Mesendoderm (in vitro differentiated cells): ENCODE measurements at regions not wholly inside any gene's neighbourhood (a gene's known extent, or its start where the extent isn't known, plus 50 kb on each side); places are given as distances from the start of the nearest gene placed in this dataset.

Experiments used
- DNase-seq: peaks from one replicate; pipeline ENCODE4 v3.0.0; 2013
- H2AK5ac ChIP-seq: 2 replicates; pipeline ENCODE4 v1.6.1; 2013; ENCODE audit warnings: low read length, inconsistent platforms
- H2BK120ac ChIP-seq: 2 replicates; pipeline ENCODE4 v1.6.1; 2013; ENCODE audit warnings: low read depth, mild to moderate bottlenecking, low read length, moderate library complexity, mixed read lengths
- H2BK15ac ChIP-seq: replicated peaks from 2 replicates; pipeline ENCODE4 v1.6.1; 2013; ENCODE audit warnings: low read depth, mild to moderate bottlenecking, moderate library complexity
- H2BK5ac ChIP-seq: 2 replicates; pipeline ENCODE4 v1.6.1; 2013; ENCODE audit warnings: low read length, inconsistent platforms
- H3K18ac ChIP-seq: 2 replicates; pipeline ENCODE4 v1.6.1; 2013; ENCODE audit warnings: mild to moderate bottlenecking, low read length, mixed read lengths
- H3K23ac ChIP-seq: one replicate; pipeline ENCODE4 v1.6.1; 2013; ENCODE audit warnings: low read length
- H3K27ac ChIP-seq: 2 replicates; pipeline ENCODE4 v1.5.1; 2013; ENCODE audit warnings: low read depth, mild to moderate bottlenecking, inconsistent platforms, low read length, moderate library complexity
- H3K27me3 ChIP-seq: 2 replicates; pipeline ENCODE4 v1.6.1; 2013; ENCODE audit warnings: low read length, control low read depth, mild to moderate bottlenecking, inconsistent platforms; ENCODE audit not compliant: insufficient read depth, poor library complexity
- H3K36me3 ChIP-seq: 2 replicates; pipeline ENCODE4 v1.6.1; 2013; ENCODE audit warnings: low read length, inconsistent platforms; ENCODE audit not compliant: control insufficient read depth, insufficient read depth
- H3K4ac ChIP-seq: one replicate; pipeline ENCODE4 v1.6.1; 2013; ENCODE audit warnings: low read depth, mild to moderate bottlenecking, low read length, moderate library complexity
- H3K4me1 ChIP-seq: 2 replicates; pipeline ENCODE4 v1.6.1; 2013; ENCODE audit warnings: low read depth, low read length, inconsistent platforms; ENCODE audit not compliant: control insufficient read depth
- H3K4me2 ChIP-seq: 2 replicates; pipeline ENCODE4 v1.6.1; 2013; ENCODE audit warnings: low read length
- H3K4me3 ChIP-seq: 2 replicates; pipeline ENCODE4 v1.5.1; 2013; ENCODE audit warnings: mild to moderate bottlenecking, low read length
- H3K56ac ChIP-seq: one replicate; pipeline ENCODE4 v1.6.1; 2013; ENCODE audit warnings: low read length
- H3K79me1 ChIP-seq: 2 replicates; pipeline ENCODE4 v1.6.1; 2013; ENCODE audit warnings: low read length, inconsistent platforms
- H3K79me2 ChIP-seq: 2 replicates; pipeline ENCODE4 v1.6.1; 2013; ENCODE audit warnings: mild to moderate bottlenecking, low read length; ENCODE audit not compliant: control insufficient read depth, insufficient read depth
- H3K9ac ChIP-seq: 2 replicates; pipeline ENCODE4 v1.6.1; 2013; ENCODE audit warnings: low read length, inconsistent platforms
- H4K5ac ChIP-seq: one replicate; pipeline ENCODE4 v1.6.1; 2013; ENCODE audit warnings: low read length
- H4K8ac ChIP-seq: one replicate; pipeline ENCODE4 v1.6.1; 2013; ENCODE audit warnings: low read depth, mild to moderate bottlenecking, control low read depth, low read length, moderate library complexity
- WGBS: extraction: QIAGEN DNeasy Blood & Tissue Kit; methylation state at CpG from one replicate; pipeline ENCODE4 v1.1.7; 2013; ENCODE audit warnings: low lambda C conversion rate, missing lambda C conversion rate; ENCODE audit not compliant: insufficient coverage; ENCODE audit errors: extremely low coverage; 5-methylcytosine and 5-hydroxymethylcytosine counted together

GRCh38 chr21:34008618-34009017 lies 64.8 kb upstream of the MRPS6 start:
- Histone ChIP-seq H2AK5ac (no peak overlapping the region), H3K79me1 (no peaks in the 10 kb centered on the region), H3K4ac (no peak overlapping the region), H4K5ac (no peak overlapping the region), H3K27ac (no peak overlapping the region), H3K79me2 (no peaks in the 10 kb centered on the region), H2BK120ac (no peak overlapping the region), H3K23ac (no peak overlapping the region), H2BK15ac (no peak overlapping the region), H3K36me3 (no peaks in the 10 kb centered on the region), H3K4me1 (no peaks in the 10 kb centered on the region), H2BK5ac (no peak overlapping the region), H3K4me2 (no peak overlapping the region), H3K56ac (no peak overlapping the region), H3K18ac (no peak overlapping the region), H3K27me3 (no peaks in the 10 kb centered on the region), H3K9ac (no peak overlapping the region), H3K4me3 (no peak overlapping the region), H4K8ac (no peak overlapping the region)
- WGBS: no CpG with 5 or more reads among the region's 5 CpGs
- DNase-seq: no peak

- no peak for DNase-seq
- H3K23ac ChIP-seq: no peak overlapping the region
- WGBS: no CpG with 5 or more reads among the region's 6 CpGs
Measured at GRCh38 chr21:34006611-34007168, 66.7 kb upstream of the MRPS6 start.

GRCh38 chr21:34004974-34005373 lies 68.4 kb upstream of the MRPS6 start:
- no peak overlapping the region for H3K4ac ChIP-seq
- H3K27me3 ChIP-seq: no peaks in the 10 kb centered on the region
- no peak overlapping the region for H3K4me2 ChIP-seq
- no peak overlapping the region for H3K4me3 ChIP-seq
- no peaks in the 10 kb centered on the region for H3K36me3 ChIP-seq
- H2BK15ac ChIP-seq: no peak overlapping the region
- no peak overlapping the region for H2BK5ac ChIP-seq
- H3K9ac ChIP-seq: no peak overlapping the region
- no peaks in the 10 kb centered on the region for H3K79me1 ChIP-seq
- no peak overlapping the region for H2AK5ac ChIP-seq
- H2BK120ac ChIP-seq: no peak overlapping the region
- no CpG with 5 or more reads among the region's 5 CpGs for WGBS
- H3K4me1 ChIP-seq: no peaks in the 10 kb centered on the region
- H3K23ac ChIP-seq: no peak overlapping the region
- no peak for DNase-seq
- no peak overlapping the region for H3K56ac ChIP-seq
- no peak overlapping the region for H4K8ac ChIP-seq
- H4K5ac ChIP-seq: no peak overlapping the region
- H3K18ac ChIP-seq: no peak overlapping the region
- H3K27ac ChIP-seq: no peak overlapping the region
- no peaks in the 10 kb centered on the region for H3K79me2 ChIP-seq

More at GRCh38 chr21:34006611-34007168, 66.7 kb upstream of the MRPS6 start:
- Histone ChIP-seq H2BK5ac (no peak overlapping the region), H3K4me1 (no peaks in the 10 kb centered on the region), H3K36me3 (no peaks in the 10 kb centered on the region), H2BK15ac (no peak overlapping the region), H3K56ac (no peak overlapping the region), H3K79me2 (no peaks in the 10 kb centered on the region), H3K4me3 (no peak overlapping the region), H3K27me3 (no peaks in the 10 kb centered on the region), H3K79me1 (no peaks in the 10 kb centered on the region), H3K4me2 (no peak overlapping the region), H2AK5ac (no peak overlapping the region), H3K9ac (no peak overlapping the region), H4K8ac (no peak overlapping the region), H2BK120ac (no peak overlapping the region), H3K27ac (no peak overlapping the region), H3K18ac (no peak overlapping the region), H4K5ac (no peak overlapping the region), H3K4ac (no peak overlapping the region)

- H3K18ac ChIP-seq: no peak overlapping the region
- no peak overlapping the region for H3K23ac ChIP-seq
- H2BK15ac ChIP-seq: no peak overlapping the region
- no peak overlapping the region for H3K56ac ChIP-seq
- no peaks in the 10 kb centered on the region for H3K27me3 ChIP-seq
- DNase-seq: no peak
- no peak overlapping the region for H3K4me2 ChIP-seq
- H3K36me3 ChIP-seq: no peaks in the 10 kb centered on the region
- H3K4me3 ChIP-seq: no peak overlapping the region
- H4K8ac ChIP-seq: no peak overlapping the region
- H2BK5ac ChIP-seq: no peak overlapping the region
- H2BK120ac ChIP-seq: no peak overlapping the region
- WGBS: no CpG with 5 or more reads among the region's 7 CpGs
- H3K27ac ChIP-seq: no peak overlapping the region
- no peak overlapping the region for H2AK5ac ChIP-seq
- H4K5ac ChIP-seq: no peak overlapping the region
- H3K4me1 ChIP-seq: no peaks in the 10 kb centered on the region
- no peaks in the 10 kb centered on the region for H3K79me1 ChIP-seq
- no peaks in the 10 kb centered on the region for H3K79me2 ChIP-seq
- no peak overlapping the region for H3K4ac ChIP-seq
- no peak overlapping the region for H3K9ac ChIP-seq
Measured at GRCh38 chr21:34004013-34004938, 69.1 kb upstream of the MRPS6 start.

GRCh38 chr21:34003428-34003827 lies 70.0 kb upstream of the MRPS6 start:
- no peak overlapping the region for H3K4ac ChIP-seq
- no peaks in the 10 kb centered on the region for H3K36me3 ChIP-seq
- no peaks in the 10 kb centered on the region for H3K27me3 ChIP-seq
- H2BK120ac ChIP-seq: no peak overlapping the region
- no peak overlapping the region for H2BK15ac ChIP-seq
- no peaks in the 10 kb centered on the region for H3K4me1 ChIP-seq
- H3K79me2 ChIP-seq: no peaks in the 10 kb centered on the region
- H3K27ac ChIP-seq: no peak overlapping the region
- H3K56ac ChIP-seq: no peak overlapping the region
- no CpG with 5 or more reads among the region's 1 CpG for WGBS
- H3K4me2 ChIP-seq: no peak overlapping the region
- no peak for DNase-seq
- H4K8ac ChIP-seq: no peak overlapping the region
- H3K23ac ChIP-seq: no peak overlapping the region
- H2AK5ac ChIP-seq: no peak overlapping the region
- H3K4me3 ChIP-seq: no peak overlapping the region
- no peaks in the 10 kb centered on the region for H3K79me1 ChIP-seq
- H2BK5ac ChIP-seq: no peak overlapping the region
- H4K5ac ChIP-seq: no peak overlapping the region
- no peak overlapping the region for H3K9ac ChIP-seq
- H3K18ac ChIP-seq: no peak overlapping the region
